Epithelial cell of proximal tubule (primary cell): ENCODE measurements at regions not wholly inside any gene's neighbourhood (a gene's known extent, or its start where the extent isn't known, plus 50 kb on each side); places are given as distances from the start of the nearest gene placed in this dataset.
A peak's percentile ranks its signal among the peaks of the same experiment; 100 is the strongest.

Experiments
- DNase-seq: peaks from one replicate; pipeline ENCODE4 v3.0.0-alpha.2; 2011; ENCODE audit warnings: low read depth
- H3K4me3 ChIP-seq: 2 replicates; pipeline ENCODE4 v1.5.1; 2011; ENCODE audit warnings: low read depth, mild to moderate bottlenecking, low read length
- CTCF ChIP-seq: conservative IDR thresholded peaks from 2 replicates; pipeline ENCODE4 v1.5.1; 2012; ENCODE audit warnings: low read depth, mild to moderate bottlenecking, low read length

DNA sequence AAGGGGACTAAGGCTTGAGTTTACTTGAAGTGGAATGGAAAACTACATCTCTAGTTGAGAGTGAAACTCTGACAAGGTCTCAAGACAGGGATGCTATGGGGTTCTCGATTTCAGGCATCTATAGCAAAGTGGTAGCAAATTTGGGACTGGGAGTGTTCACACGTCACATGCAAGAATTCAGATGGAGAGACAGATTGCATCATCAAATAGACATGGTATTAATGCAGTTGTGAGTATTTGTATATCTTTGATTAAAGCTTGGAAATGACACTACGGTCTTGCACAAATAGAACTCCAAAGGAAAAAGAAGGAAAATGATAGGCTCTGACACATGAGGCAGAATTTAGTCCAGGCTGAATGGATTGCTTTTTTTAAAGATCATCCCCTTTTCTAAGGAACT is 1061.6 kb upstream of the FANCL start:
- TF ChIP-seq CTCF: no peak
- DNase-seq: no peak
- no peak overlapping the region for H3K4me3 ChIP-seq

- TF ChIP-seq CTCF: peak; percentile 69
- H3K4me3 ChIP-seq: no peak overlapping the region
- DNase-seq: peak; percentile 32
Observed at GRCh38 chr2:59301466-59302402, 1060.6 kb upstream of the FANCL start.

DNA sequence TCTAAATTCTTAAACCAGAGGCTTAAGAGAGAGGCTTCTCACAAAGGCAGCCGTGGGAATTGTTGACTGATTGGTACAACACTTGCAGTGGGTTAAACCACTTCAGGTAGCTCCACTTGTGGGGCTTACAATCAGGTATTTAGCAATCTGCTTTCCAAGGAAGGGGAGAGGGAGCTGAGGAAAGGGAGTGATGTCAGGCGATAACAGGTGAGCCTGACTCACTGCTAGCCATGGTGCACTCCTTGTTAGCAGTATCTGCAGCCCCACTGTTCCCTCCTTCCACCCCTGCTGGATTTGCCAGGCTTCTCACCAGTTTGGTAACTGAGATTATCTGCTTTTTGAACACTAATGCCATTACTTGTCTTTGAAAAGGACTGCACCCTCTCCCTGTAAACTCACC is 1056.7 kb upstream of the FANCL start:
- no peak for TF ChIP-seq CTCF
- no peak overlapping the region for H3K4me3 ChIP-seq
- no peak for DNase-seq

GRCh38 chr2:59296279-59296678 is 1055.2 kb upstream of the FANCL start:
- H3K4me3 ChIP-seq: no peak overlapping the region
- TF ChIP-seq CTCF: no peak
- no peak for DNase-seq

GRCh38 chr2:59295524-59296162 is 1054.5 kb upstream of the FANCL start:
- no peak for DNase-seq
- no peak for TF ChIP-seq CTCF
- no peak overlapping the region for H3K4me3 ChIP-seq

DNA sequence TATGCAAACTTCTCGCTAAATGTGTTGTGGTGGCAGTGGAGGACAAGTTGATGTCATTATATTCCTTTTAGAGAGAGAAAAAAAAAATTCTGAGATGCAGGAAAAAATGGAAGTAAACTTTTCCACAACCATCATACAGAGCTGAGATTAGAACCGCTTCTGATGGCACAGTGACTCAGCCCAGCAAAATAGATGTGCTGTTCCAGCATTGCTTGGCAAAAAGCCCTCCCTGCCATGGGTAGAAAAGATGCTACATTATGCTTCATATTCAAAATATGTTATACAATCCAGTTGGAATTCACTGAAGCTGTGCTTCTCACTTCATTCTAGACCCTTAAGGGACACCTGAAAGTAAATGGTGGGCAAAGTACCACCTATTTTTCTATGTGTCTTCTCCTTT is 1047.6 kb upstream of the FANCL start:
- no peak overlapping the region for H3K4me3 ChIP-seq
- DNase-seq: no peak
- no peak for TF ChIP-seq CTCF
